HG03175 (cell line): ENCODE measurements at regions not wholly inside any gene's neighbourhood (a gene's known extent, or its start where the extent isn't known, plus 50 kb on each side); places are given as distances from the start of the nearest gene placed in this dataset.
"Not testable (repeated sequence)": the region's sequence is repeated elsewhere in the genome, so short reads cannot be mapped to it uniquely, and the experiment has no call there.

Source experiments
- ATAC-seq: cut with Tn5 transposase; IDR thresholded peaks from one replicate; pipeline ENCODE4 v1.9.1; 2021; ENCODE audit warnings: mild to moderate bottlenecking, moderate library complexity; ENCODE audit not compliant: unreplicated experiment

DNA sequence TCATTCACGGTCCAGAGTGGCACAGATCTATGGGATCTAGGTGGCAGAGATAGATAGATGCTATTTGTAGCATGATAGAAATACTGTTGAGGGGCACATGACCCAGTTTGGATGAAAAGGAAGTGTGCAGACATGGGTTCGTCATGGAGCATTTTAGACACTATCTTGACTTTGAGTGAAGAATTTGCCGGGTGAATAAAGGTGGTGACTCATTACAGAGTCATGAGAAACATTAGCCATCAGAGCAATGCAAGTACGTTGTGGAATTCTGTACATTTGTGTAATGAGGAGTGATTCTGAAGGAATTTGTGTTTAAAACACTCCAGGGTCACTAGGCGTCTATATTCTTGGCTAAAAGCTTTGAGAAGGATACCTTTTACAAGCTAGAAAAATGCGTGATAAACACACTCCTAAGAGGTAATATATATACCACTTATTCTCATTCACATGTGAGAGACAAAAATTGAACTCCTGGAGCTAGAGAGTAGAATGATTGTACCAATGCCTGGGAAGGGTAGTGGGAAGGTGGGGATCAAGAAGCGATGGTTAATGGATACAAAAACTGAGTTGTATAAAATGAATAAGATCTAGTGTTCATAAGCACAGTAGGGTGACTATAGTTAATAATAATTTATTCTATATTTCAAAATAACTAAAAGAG lies 593.7 kb upstream of the LUZP2 start:
- ATAC-seq: no peak

DNA sequence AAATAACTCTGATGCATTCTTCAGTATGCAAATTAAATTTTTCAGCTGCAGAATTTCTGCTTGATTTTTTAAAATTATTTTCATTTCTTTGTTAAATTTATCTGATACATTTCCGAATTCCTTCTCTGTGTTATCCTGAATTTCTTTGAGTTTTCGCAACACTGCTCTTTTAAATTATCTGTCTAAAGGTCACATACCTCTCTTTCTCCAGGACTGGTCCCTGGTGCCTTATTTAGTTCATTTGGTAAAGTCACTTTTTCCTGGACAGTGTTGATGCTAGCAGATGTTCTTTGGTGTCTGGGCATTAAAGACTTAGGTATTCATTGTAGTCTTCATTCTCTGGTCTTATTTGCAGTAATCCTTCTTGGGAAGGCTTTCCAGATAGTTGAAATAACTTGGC lies 577.4 kb upstream of the LUZP2 start:
- no peak for ATAC-seq

DNA sequence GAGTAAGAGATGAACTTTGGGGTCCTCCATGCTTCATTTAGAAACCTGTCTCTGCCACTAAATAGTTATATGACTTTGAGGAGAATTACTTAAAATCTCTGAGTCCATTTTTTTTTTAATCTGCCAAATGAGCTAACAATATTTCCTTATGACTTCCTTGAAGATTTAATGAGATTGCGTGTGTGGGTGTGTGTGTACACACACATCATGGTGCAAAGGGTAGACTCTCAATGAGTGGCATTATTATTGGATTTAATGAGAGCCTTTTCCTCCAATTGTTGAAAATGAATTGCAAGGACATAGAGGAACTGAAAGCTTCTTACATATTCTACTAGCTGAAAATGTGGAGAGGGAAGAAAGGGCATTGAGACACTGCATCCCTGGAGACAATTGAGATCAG lies 573.5 kb upstream of the LUZP2 start:
- ATAC-seq: no peak

DNA sequence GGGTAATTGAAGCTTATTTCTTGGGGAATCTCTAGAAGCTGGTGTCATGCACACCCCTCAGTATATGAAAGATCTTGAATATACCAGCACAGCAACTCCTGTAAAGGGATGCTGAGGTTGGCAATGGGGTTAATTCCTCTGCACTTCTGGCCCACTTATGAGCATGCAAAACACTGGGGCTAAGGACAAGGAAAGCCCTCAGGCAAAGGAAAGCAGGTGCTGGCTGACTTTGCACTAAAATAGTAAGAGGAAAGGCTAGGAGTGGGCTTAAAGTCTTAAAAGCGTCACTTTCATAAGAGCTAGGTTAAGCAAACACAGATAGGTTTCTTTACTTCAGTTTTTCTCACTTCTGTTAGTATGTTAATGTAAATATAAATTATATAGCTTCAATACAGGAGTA lies 572.6 kb upstream of the LUZP2 start:
- ATAC-seq: no peak

DNA sequence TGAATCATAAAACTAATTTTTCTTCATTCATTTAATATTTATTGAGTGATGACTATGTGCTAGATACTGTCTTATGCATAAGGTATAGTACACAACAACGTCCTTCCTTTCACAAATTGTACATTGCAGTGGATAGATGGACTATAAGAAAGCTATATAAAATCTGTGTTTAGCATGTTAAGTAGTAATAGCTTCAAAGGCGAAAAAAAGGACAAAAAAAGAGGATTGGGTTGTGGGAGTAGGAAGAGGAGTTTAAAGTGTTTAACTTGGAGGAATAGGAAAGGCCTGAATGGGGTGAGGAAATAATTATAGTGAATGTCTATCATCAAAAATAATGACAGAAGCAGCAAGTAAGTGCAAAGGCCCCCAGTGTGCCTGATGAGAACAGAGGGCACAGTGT lies 565.4 kb upstream of the LUZP2 start:
- no peak for ATAC-seq

DNA sequence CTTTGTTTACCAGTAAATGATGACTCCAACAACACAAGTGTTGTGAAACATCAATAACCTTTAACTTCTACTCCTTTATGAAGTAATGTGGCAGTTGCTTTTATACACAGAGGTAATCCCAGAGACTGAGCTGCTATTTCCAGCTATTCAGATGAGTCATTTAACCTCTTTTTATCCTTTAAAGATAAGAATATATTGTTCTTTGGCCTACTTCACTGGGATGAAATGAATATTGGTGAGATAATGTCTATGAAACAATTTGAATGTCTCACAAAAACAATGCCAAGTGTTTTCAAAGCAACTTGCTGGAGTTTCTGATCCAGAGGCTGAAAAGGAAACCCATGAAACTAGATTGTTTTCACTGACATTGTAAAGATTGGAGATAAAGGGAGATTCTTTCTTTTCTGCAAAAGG lies 564.4 kb upstream of the LUZP2 start:
- no peak for ATAC-seq

DNA sequence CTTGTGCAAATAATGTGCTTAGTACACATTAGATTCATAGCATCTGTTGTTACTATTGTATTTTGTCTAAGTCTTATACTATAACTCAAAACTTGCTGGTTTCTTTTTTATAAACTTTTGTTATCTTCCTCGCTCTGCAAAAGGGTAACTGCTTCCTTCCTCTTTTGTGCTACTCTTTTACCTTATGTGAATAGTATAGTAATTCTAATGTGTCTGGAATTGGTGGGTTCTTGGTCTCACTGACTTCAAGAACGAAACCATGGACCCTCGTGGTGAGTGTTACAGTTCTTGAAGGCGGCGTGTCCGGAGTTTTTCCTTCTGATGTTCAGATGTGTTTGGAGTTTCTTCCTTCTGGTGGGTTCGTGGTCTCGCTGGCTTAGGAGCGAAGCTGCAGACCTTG lies 563.1 kb upstream of the LUZP2 start:
- ATAC-seq: no peak

DNA sequence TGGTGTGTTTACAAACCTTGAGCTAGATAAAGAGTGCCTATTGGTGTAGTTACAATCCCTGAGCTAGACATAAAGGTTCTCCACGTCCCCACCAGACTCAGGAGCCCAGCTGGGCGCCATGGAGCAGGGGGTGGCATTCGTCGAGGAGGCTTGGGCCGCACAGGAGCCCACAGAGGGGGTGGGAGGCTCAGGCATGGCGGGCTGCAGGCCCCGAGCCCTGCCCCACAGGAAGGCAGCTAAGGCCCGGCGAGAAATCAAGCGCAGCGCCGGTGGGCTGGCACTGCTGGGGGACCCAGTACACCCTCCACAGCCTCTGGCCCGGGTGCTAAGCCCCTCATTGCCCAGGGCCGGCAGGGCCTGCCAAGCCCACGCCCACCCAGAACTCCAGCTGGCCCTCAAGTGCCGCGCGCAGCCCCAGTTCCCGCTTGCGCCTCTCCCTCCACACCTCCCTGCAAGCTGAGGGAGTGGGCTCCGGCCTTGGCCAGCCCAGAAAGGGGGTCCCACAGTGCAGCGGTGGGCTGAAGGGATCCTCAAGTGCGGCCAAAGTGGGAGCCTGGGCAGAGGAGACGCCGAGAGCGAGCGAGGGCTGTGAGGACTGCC lies 562.1 kb upstream of the LUZP2 start:
- not testable (repeated sequence) for ATAC-seq

DNA sequence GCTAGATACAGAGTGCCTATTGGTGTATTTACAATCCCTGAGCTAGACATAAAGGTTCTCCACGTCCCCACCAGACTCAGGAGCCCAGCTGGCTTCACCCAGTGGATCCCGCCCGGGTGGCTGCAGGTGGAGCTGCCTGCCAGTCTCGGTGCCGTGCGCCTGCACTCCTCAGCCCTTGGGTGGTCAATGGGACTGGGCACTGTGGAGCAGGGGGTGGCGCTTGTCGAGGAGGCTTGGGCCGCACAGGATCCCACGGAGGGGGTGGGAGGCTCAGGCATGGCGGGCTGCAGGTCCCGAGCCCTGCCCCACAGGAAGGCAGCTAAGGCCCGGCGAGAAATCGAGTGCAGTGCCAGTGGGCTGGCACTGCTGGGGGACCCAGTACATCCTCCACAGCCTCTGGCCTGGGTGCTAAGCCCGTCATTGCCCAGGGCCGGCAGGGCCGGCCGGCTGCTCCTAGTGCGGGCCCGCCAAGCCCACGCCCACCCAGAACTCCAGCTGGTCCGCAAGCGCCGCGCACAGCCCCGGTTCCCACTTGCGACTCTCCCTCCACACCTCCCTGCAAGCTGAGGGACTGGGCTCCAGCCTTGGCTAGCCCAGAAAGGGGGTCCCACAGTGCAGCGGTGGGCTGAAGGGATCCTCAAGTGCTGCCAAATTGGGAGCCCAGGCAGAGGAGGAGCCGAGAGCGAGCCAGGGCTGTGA lies 554.6 kb upstream of the LUZP2 start:
- ATAC-seq: not testable (repeated sequence)

DNA sequence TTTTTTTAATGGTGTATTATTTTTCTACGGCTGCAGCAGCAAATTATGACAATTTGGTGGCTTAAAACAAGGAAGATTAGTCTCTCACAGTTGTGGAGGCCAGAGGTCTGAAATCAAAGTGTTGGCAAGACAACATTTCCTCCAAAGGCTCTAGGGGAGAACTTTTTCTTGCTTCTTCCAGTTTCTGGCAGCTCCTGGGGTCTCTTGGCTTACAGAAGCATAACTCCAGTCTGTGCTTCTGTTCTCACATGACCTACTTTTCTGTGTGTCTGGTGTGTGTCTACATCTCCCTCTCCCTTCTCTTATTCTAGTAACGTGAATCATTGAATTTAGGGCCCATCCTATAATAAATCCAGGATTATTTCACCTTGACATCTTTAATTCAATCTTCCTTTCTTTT lies 551.9 kb upstream of the LUZP2 start:
- no peak for ATAC-seq

DNA sequence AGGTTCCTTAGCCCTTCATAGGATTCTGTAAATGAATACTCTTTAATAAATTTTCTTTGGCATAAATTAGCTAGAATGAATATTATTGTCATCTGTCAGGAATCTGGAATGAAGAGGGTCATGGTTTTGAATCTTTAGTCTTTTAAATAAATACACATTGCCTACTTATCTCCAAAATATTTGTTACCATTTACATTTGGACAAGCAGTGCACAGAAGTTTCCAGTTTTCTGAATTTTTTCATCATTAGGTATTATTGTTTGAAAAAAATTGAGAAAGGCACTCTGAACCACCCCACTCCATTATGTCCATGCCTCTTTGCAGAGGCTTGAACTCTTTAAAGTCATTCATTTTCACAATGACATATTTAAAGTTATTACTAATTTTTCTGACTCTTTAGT lies 549.0 kb upstream of the LUZP2 start:
- no peak for ATAC-seq

DNA sequence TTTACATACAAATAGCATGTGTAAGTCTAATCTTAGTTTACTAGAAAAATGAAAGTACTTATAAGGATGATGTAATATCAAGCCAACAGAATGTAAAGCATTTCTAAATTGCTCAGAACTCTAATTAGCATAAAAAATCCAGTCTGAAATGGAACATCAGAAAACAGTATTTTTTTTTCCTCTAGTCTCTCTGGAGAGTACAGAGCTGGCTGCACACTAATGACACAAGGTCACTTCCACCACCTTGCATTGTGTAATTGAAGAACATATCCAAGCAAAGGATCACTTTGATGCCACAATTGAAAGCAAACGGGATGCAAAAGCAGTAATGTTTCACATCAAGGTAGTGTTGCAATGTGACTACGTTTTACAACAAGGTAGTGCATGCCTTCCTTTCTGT lies 548.0 kb upstream of the LUZP2 start:
- ATAC-seq: no peak

DNA sequence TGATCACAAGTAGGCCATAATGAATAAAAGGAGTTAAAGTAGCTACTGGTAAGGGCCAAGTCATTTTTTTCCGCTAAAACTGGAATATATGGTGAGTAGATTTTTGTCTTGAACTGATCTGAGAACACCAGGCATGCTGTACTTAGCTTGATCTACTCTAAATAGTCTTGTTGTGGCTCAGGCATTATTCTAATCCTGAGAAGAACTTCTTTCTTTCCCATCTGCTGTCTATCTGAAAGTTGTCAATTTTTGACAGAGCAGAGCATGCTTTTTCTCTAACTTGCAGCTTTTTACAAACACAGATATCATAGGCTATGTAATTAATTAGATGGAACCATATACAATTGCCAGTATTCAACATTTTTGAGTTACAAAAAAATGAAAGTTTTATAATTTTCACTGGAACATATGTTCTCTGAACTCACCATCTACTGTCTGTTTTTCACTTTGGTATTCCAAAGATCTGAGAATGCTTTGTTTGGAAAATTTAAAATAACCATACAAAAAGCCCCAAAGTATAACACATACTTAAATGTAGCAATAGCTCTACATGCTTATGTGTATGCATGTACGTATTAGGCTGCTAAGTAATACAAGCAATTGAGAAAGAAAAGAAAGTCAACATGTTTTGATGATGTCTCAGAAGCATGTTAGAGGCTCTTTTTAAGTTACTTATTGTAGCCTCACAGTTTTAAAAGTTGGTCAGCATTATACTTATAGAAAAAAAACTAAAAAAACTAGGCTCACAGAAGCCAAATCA lies 542.7 kb upstream of the LUZP2 start:
- no peak for ATAC-seq

DNA sequence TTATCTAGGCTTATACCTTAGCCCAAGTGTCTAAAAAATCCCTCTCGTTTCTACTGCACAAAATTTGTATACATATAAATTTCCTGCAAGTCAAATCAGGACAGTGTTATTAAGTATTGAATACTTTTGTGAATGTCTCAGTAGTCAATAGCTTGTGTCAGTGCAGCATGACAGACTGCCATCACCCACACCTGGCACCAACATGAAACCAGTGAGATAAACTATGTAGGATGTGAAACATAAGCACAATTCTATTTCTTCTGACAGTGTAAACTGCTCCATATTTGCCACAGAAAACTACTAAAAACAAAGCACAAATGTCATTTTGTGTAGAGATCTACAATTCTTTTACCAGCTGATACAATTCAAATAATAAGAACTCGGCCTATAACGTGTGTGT lies 542.1 kb upstream of the LUZP2 start:
- ATAC-seq: no peak

DNA sequence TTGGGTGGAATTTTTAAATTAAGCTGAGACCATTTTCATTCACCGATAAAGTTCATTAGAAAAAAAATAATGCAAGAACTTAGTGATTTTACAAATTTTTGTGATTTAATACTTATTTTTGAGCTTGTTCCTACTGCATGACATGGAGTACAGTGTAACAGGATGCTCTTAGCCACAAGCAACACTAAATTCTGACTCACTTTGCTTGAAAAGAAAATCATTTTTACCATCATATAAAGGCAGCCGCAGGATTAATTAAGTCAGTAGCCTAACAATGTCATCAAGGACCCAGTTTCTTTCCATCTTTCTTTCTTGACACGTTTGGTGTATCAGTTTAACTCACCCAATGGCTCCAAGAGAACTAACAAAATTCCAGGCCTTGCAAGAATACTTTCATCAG lies 540.3 kb upstream of the LUZP2 start:
- ATAC-seq: no peak

DNA sequence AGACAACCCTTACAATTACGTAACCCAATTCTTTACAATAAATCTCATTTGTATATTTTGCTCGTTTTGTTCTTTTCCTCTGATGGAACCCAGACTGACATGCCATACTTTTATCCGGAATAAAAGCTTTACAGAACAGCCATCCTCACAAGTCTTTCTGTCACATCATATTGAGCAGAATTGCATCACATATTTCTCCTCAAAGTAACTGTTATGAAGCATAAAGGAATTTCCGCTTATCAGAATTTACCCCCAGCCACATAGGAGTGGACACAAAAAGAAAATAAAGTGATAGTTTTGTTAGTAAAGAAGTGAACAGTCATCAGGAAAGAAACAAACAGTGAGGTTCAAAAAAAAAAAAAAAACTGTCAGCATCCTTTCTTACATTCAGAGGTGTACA lies 539.5 kb upstream of the LUZP2 start:
- no peak for ATAC-seq

DNA sequence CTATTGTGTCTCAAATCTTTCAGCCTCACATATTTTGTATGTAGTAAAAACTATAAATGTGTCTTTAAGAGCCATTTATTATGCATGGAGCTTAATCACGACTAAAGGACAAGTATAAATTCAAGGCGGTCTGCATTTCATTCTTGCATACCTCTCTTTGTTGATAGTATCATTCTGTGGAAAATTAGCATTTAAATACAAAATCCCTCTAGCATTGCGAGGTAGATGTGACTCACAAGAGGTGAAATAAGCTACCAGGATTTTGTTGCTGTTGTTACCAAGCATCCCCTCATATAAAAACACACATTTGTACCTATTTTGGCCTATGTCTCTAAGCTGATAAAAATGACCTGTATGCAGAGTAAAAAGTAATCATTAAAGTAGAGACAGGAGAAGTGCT lies 537.4 kb upstream of the LUZP2 start:
- no peak for ATAC-seq

DNA sequence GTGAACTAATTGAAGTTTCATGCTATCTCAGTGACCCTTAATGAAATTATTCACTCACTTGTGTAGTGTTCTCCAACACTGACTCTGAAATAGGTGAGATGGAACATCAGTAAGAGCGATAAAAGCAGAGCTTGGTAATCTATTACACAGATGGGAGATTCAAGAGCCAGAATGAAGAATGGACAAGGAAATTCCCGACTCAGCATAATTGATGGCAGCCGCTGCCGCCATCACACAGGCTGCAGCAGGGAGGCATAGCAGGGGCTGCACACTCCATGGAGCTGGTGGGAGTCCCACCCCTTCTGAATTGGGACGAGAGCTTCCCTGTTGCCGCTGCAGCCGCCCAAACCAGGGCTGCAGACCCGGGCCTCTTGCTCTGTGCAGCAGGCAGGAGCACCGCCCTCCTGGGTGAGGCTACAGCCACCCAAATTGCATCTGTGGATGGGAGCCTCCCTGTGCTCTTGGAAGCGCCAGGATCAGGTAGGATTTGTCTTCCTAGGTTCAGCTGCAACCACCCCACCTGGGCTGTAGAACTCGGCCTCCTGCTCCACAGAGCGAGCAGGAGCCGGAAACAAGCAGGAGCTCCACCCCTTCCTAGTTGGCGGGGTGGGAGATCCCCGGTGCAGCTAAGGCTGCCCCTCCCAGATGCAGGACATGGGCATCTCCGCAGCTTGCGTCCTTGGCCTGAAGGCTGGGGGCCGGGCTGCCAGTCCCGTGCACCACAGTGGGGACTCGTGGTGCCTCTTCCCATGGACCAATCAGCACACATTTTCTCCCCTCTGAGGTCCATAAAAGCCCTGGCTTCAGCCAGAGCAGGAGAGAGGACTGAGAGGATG lies 535.1 kb upstream of the LUZP2 start:
- ATAC-seq: no peak

DNA sequence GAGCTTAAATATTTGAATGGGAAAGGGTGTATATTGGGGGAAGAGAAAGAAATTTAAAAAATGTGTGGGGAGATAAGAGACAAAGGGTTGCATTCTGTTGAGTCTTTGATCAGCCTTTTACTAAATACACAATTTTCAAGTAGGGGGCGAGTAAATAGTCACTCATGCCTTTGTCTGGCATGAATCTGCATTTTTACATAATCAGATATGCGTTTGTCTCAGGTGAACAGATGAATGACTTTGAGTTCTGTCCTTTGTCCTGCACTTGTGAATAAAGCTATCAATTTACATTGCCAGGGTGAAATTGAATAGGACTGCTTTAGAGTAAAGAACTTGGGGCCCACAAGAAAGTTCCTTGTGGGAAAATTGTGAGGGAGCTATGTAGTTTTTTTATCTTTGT lies 523.6 kb upstream of the LUZP2 start:
- ATAC-seq: no peak

DNA sequence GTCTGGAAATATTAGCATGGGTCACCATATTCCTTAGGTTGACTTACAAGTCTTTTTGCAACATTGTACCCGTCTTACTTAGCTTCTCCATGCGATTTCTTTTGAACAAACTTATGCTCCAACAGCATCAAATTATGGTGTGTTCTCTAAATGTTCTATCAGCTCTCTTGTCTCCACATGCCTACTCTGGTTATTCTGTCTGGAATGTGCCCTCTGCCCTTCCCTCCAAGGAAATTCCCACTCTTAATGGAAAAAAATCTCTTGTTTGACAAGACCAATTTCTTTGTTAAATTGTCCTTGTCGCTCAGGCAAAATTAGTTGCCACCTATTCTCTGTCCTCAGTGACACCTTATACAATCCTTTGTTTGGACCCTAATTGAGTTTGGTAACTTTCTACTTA lies 522.8 kb upstream of the LUZP2 start:
- no peak for ATAC-seq

DNA sequence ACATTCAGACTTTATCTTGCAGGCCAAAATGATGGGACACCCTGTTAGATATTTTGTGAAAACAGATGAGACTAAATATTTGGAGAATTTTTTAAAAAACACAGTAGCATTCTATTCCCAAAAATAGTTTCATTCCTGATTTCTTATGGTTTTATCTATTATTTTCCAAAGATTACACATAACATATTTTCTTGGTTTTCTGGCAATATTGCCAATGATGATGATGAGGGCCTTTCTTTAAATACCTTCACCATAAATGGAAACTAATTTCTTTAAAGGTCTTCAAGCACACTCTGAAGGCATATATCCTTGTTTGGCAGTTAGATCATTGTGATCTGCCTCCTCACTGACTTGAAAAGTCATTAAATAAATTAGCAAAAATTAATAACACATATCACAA lies 522.3 kb upstream of the LUZP2 start:
- ATAC-seq: no peak
